K562 (cell line): ENCODE measurements at regions not wholly inside any gene's neighbourhood (a gene's known extent, or its start where the extent isn't known, plus 50 kb on each side); places are given as distances from the start of the nearest gene placed in this dataset.

Experiments
- ATAC-seq: fragments of 200-7000 bp; cut with Tn5 transposase; 3 replicates; pipeline ENCODE4 v1.9.1; 2020; ENCODE audit warnings: moderate library complexity
- BruUV-seq: library from RNA; stranded (reverse); fragments of 400-500 nt; replicated peaks from 2 replicates; lab custom pipeline; 2021; lab: Mats Ljungman, UMichigan
- CTCF ChIA-PET: fragments of 300-600 bp; formaldehyde crosslinking; extraction: SDS; loops from one replicate; lab custom pipeline; 2021; ENCODE audit warnings: low intra/inter-chr PET ratio; lab: Yijun Ruan, JAX
- POLR2A ChIA-PET: fragments of 300-600, 350-650 bp; sonication (Branson Sonifier 250); formaldehyde crosslinking; extraction: SDS; loops from one replicate; lab custom pipeline; 2021; ENCODE audit warnings: antibody characterized with exemption, inconsistent platforms; lab: Yijun Ruan, JAX
- DNase-seq, 4 experiments: peaks; one replicate each; pipeline versions ENCODE4 v3.0.0 to v3.0.0-alpha.2; 2011 to 2018; ENCODE audit warnings: low spot score in 3 of 4, mixed read lengths in 3 of 4; ENCODE audit errors: extremely low read depth in 1 of 4
- FAIRE-seq: peaks from 2 replicates; lab custom pipeline; 2011; peaks lifted over from hg19 to GRCh38; lab: Jason Lieb, UNC
- H2AFZ ChIP-seq: 2 replicates; pipeline ENCODE4 v1.6.0; 2011; ENCODE audit warnings: low read depth, low read length, control low read depth, inconsistent platforms
- H3K27ac ChIP-seq: fragments of 200-600 bp; 3 replicates; pipeline ENCODE4 v1.8.0; 2011; ENCODE audit warnings: low read depth, mild to moderate bottlenecking, control low read depth, inconsistent platforms, low read length, moderate library complexity, mixed read lengths; ENCODE audit errors: extremely low read depth
- H3K27me3 ChIP-seq, 2 experiments: fragments of 300-600 bp in 1 of 2; 2 replicates in 1 of 2; 3 replicates in 1 of 2; pipeline versions ENCODE4 v1.6.0 to v1.8.0; 2011; ENCODE audit warnings: inconsistent platforms in 2 of 2, low read length in 2 of 2, mild to moderate bottlenecking in 1 of 2, mixed read lengths in 1 of 2, moderate library complexity in 1 of 2; ENCODE audit not compliant: control insufficient read depth in 2 of 2, insufficient read depth in 2 of 2
- H3K36me3 ChIP-seq: fragments of 300-600 bp; 3 replicates; pipeline ENCODE4 v1.8.0; 2011; ENCODE audit warnings: mild to moderate bottlenecking, low read length, inconsistent platforms; ENCODE audit not compliant: control insufficient read depth, insufficient read depth
- H3K4me1 ChIP-seq, 2 experiments: fragments of 200-600 bp in 1 of 2; replicated peaks in 1 of 2; 2 replicates in 1 of 2; 3 replicates in 1 of 2; pipeline versions ENCODE4 v1.5.1 to v1.8.0; 2011; ENCODE audit warnings: inconsistent platforms in 2 of 2, low read length in 2 of 2, mild to moderate bottlenecking in 1 of 2, mixed read lengths in 1 of 2, moderate library complexity in 1 of 2; ENCODE audit not compliant: control insufficient read depth in 2 of 2, insufficient read depth in 2 of 2
- H3K4me2 ChIP-seq: 2 replicates; pipeline ENCODE4 v1.6.1; 2011; ENCODE audit warnings: low read length, control low read depth, inconsistent platforms, mixed read lengths; ENCODE audit not compliant: insufficient read depth
- H3K4me3 ChIP-seq: fragments of 200-600 bp; sonication (generic), shearing (Covaris generic); 2 replicates; pipeline ENCODE4 v1.5.1; 2016; ENCODE audit warnings: control low read depth, inconsistent platforms
- H3K79me2 ChIP-seq: fragments of 200-600 bp; 3 replicates; pipeline ENCODE4 v1.8.0; 2011; ENCODE audit warnings: low read length, inconsistent platforms; ENCODE audit not compliant: control insufficient read depth, insufficient read depth
- H3K9ac ChIP-seq, 2 experiments: 2 replicates each; pipeline versions ENCODE4 v1.6.0 to v1.6.1; 2011; ENCODE audit warnings: low read depth in 2 of 2, low read length in 2 of 2, control low read depth in 1 of 2, inconsistent platforms in 1 of 2, mild to moderate bottlenecking in 1 of 2, mixed read lengths in 1 of 2; ENCODE audit not compliant: insufficient read depth in 1 of 2
- H3K9me1 ChIP-seq: one replicate; pipeline ENCODE4 v1.6.0; 2011; ENCODE audit warnings: inconsistent platforms, mild to moderate bottlenecking, low read length, moderate library complexity; ENCODE audit not compliant: control insufficient read depth, insufficient read depth
- H3K9me3 ChIP-seq: replicated peaks from 2 replicates; pipeline ENCODE4 v1.5.1; 2011; ENCODE audit warnings: low read depth, low read length, inconsistent platforms; ENCODE audit not compliant: control insufficient read depth, insufficient read depth
- H4K20me1 ChIP-seq: replicated peaks from 2 replicates; pipeline ENCODE4 v1.6.1; 2011; ENCODE audit warnings: low read length, inconsistent platforms, mixed read lengths; ENCODE audit not compliant: control insufficient read depth, insufficient read depth
- AFF1 ChIP-seq, 2 experiments: fragments of 450-650 bp; IDR thresholded peaks; 2 replicates each; pipeline ENCODE4 v1.6.1; 2018; ENCODE audit warnings: mild to moderate bottlenecking in 2 of 2, low read depth in 1 of 2; ENCODE audit not compliant: partially characterized antibody in 2 of 2
- MTA2 ChIP-seq: fragments of 450-650 bp; IDR thresholded peaks from 2 replicates; pipeline ENCODE4 v1.6.1; 2016; ENCODE audit warnings: low read depth
- NFE2 ChIP-seq: IDR thresholded peaks from 2 replicates; pipeline ENCODE4 v1.6.1; 2014; ENCODE audit warnings: antibody characterized with exemption, low read depth
- NR1H2 ChIP-seq: sonication (generic); formaldehyde crosslinking; IDR thresholded peaks from 2 replicates; pipeline ENCODE4 v1.4.0; 2020; ENCODE audit warnings: mild to moderate bottlenecking, missing genetic modification reagents
- PKNOX1 ChIP-seq: fragments of 450-650 bp; IDR thresholded peaks from 2 replicates; pipeline ENCODE4 v1.6.1; 2016
- POLR2A ChIP-seq: fragments of 450-650 bp; conservative IDR thresholded peaks from 2 replicates; pipeline ENCODE4 v1.6.1; 2016
- RBM34 ChIP-seq: fragments of 200-400 bp; formaldehyde crosslinking; IDR thresholded peaks from 2 replicates; pipeline ENCODE4 v1.6.1; 2018; ENCODE audit warnings: low read length, borderline replicate concordance; ENCODE audit not compliant: insufficient read depth
- RUNX1 ChIP-seq: sonication (generic); IDR thresholded peaks from 2 replicates; pipeline ENCODE4 v1.6.1; 2016; ENCODE audit warnings: antibody characterized with exemption, low read depth
- WGBS: fragments of 100-300 bp; shearing (Covaris generic); methylation state at CpG from one replicate; pipeline ENCODE4 v1.1.6; 2016; ENCODE audit warnings: low coverage, mixed read lengths; ENCODE audit not compliant: insufficient coverage; ENCODE audit errors: missing lambda C conversion rate; 5-methylcytosine and 5-hydroxymethylcytosine counted together
- in situ Hi-C: fragments of 300-500 bp; cut with MboI; formaldehyde crosslinking; loops from 4 replicates; pipeline ENCODE4 v1.15.0; 2018; ENCODE audit warnings: inconsistent platforms, mixed read lengths
- intact Hi-C: fragments of 100-400 bp; cut with micrococcal nuclease; formaldehyde crosslinking; loops from 2 replicates; pipeline ENCODE4 v1.14.2; 2022

- WGBS: 0% methylated on average over 1 of the region's 2 CpGs
- no peak overlapping the region for H2AFZ ChIP-seq
- H3K9ac ChIP-seq: no peak overlapping the region
- in situ Hi-C loops: no loop called here
- no peak overlapping the region for H3K4me2 ChIP-seq
- CTCF ChIA-PET: no interaction called here
- FAIRE-seq (no peak), DNase-seq (no peak), ATAC-seq (no peak)
- no peaks in the 10 kb centered on the region for H4K20me1 ChIP-seq
- H3K9me3 ChIP-seq: no peaks in the 10 kb centered on the region
- H3K4me1 ChIP-seq: no peaks in the 10 kb centered on the region
- H3K4me3 ChIP-seq: no peak overlapping the region
- H3K36me3 ChIP-seq: no peaks in the 10 kb centered on the region
- BruUV-seq: no TSS peak
- intact Hi-C loops: no loop called here
- POLR2A ChIA-PET: no interaction called here
- H3K9me1 ChIP-seq: no peaks in the 10 kb centered on the region
- no peaks in the 10 kb centered on the region for H3K79me2 ChIP-seq
- TF ChIP-seq RUNX1 (no peak), AFF1 (IDR thresholded peaks at IDR 0.05; ENCODE audit: low read depth in 1 of 2, partially characterized antibody in 2 of 2) (no peak), PKNOX1 (no peak), MTA2 (no peak), NR1H2 (no peak), RBM34 (no peak), POLR2A (no peak), NFE2 (no peak)
- no peaks in the 10 kb centered on the region for H3K27me3 ChIP-seq
- H3K27ac ChIP-seq: no peak overlapping the region
These were observed 291.4 kb downstream of the DNAJB9 start for GRCh38 chr7:108861071-108861470.
